ENCODE measurements at regions not wholly inside any gene's neighbourhood (a gene's known extent, or its start where the extent isn't known, plus 50 kb on each side); places are given as distances from the start of the nearest gene placed in this dataset.

DNA sequence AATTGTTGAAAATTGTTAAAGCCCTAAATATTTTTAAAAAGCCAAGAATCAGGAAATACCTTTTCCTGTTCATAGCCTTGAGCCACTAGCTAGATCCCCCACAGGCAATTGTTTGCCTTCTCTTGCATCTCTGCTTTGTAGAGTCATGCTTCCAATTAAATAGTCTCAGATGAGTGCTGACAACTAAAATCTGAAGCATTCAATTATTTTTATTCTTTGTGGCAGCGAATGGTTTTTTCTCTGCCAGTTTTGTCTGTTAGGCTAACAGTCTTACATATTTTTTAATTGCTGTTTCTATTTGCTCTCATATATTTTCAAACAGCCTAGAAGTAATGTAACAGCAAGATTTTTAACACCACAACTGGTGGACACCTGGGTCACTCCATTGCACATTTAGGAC is 277.1 kb upstream of the GBE1 start:
- no peak overlapping the region for H3K9ac ChIP-seq (ENCODE audit: low read length)
- H2AK5ac ChIP-seq (ENCODE audit: low read length), result no peak overlapping the region
- H4K8ac ChIP-seq (ENCODE audit: low read depth, low read length), result no peak overlapping the region
- H3K79me1 ChIP-seq (ENCODE audit: low read length), result no peaks in the 10 kb centered on the region
- no CpG with 5 or more reads among the region's 1 CpG for WGBS (ENCODE audit: extremely low coverage, insufficient coverage, low lambda C conversion rate)
- no peak overlapping the region for H3K18ac ChIP-seq (ENCODE audit: low read length)
- no peak overlapping the region for H3K4me3 ChIP-seq (ENCODE audit: low read length)
- DNase-seq, result peak; percentile 3
- H3K4me1 ChIP-seq (ENCODE audit: control insufficient read depth, low read depth, low read length), result no peaks in the 10 kb centered on the region
- no peak overlapping the region for H3K23ac ChIP-seq (ENCODE audit: low read length)
- no peak overlapping the region for H3K56ac ChIP-seq (ENCODE audit: low read length)
- H3K4me2 ChIP-seq (ENCODE audit: low read length), result no peak overlapping the region
- H3K27me3 ChIP-seq (ENCODE audit: insufficient read depth, low read length, poor library complexity), result no peaks in the 10 kb centered on the region
- H2BK15ac ChIP-seq (replicated peaks; ENCODE audit: low read depth), result no peak overlapping the region
- H4K5ac ChIP-seq (ENCODE audit: low read length), result no peak overlapping the region
- no peak overlapping the region for H3K4ac ChIP-seq (ENCODE audit: low read depth, low read length)
- H3K36me3 ChIP-seq (ENCODE audit: control insufficient read depth, insufficient read depth, low read length), result no peaks in the 10 kb centered on the region
- H2BK5ac ChIP-seq (ENCODE audit: low read length), result no peak overlapping the region
- no peak overlapping the region for H3K27ac ChIP-seq (ENCODE audit: low read depth, low read length)
- H2BK120ac ChIP-seq (ENCODE audit: low read depth, low read length), result no peak overlapping the region
- H3K79me2 ChIP-seq (ENCODE audit: control insufficient read depth, insufficient read depth, low read length), result no peaks in the 10 kb centered on the region

DNA sequence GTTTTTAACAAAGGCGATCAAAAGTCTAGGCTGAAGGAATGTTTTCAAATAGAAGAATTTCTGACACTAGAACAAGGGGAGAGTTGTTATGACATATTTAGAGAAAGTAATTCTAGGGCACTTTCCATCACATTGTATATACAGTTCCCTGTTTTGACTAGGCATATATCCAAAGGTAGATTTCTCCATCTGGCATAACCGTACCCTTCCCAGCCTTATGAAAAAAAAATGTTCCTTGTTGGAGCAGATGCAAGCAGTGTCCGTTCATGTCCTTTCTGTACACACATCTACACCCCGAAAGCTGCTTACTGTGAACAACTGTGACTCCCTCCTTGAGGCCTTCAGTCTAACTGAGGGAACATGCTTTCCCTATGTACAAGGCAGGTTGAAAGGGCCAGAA is 271.7 kb upstream of the GBE1 start:
- Histone ChIP-seq H3K79me1 (ENCODE audit: low read length) (no peaks in the 10 kb centered on the region), H2BK15ac (replicated peaks; ENCODE audit: low read depth) (no peak overlapping the region), H2BK5ac (ENCODE audit: low read length) (no peak overlapping the region), H3K36me3 (ENCODE audit: control insufficient read depth, insufficient read depth, low read length) (no peaks in the 10 kb centered on the region), H3K4me3 (ENCODE audit: low read length) (no peak overlapping the region), H3K4ac (ENCODE audit: low read depth, low read length) (no peak overlapping the region), H3K23ac (ENCODE audit: low read length) (no peak overlapping the region), H4K8ac (ENCODE audit: low read depth, low read length) (no peak overlapping the region), H3K56ac (ENCODE audit: low read length) (no peak overlapping the region), H4K5ac (ENCODE audit: low read length) (no peak overlapping the region), H3K4me1 (ENCODE audit: control insufficient read depth, low read depth, low read length) (no peaks in the 10 kb centered on the region), H3K27me3 (ENCODE audit: insufficient read depth, low read length, poor library complexity) (no peaks in the 10 kb centered on the region), H3K79me2 (ENCODE audit: control insufficient read depth, insufficient read depth, low read length) (no peaks in the 10 kb centered on the region), H3K27ac (ENCODE audit: low read depth, low read length) (no peak overlapping the region), H2AK5ac (ENCODE audit: low read length) (no peak overlapping the region), H2BK120ac (ENCODE audit: low read depth, low read length) (no peak overlapping the region), H3K4me2 (ENCODE audit: low read length) (no peak overlapping the region), H3K18ac (ENCODE audit: low read length) (no peak overlapping the region), H3K9ac (ENCODE audit: low read length) (no peak overlapping the region)
- WGBS (ENCODE audit: extremely low coverage, insufficient coverage, low lambda C conversion rate), result no CpG with 5 or more reads among the region's 4 CpGs
- DNase-seq, result no peak

DNA sequence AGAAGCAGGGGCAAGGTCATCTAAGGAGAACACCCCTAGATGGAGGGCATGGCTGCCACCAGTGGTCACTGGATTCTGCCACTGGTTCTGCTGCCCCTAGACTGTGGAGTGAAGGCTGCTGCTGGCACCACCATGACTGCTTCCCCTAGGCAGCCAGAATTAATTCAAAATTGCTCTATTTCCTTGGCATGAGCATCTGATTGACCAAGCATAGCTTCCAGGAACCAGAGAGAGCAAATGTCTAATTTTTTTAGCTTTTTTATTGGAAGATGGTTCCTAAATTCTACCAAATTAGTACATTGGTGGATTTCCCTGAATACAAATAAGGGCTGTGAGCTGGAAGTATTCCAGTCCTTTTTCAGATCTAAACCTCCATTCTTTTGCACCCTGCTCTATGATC is 270.2 kb upstream of the GBE1 start:
- H2BK5ac ChIP-seq (ENCODE audit: low read length), result no peak overlapping the region
- H3K4ac ChIP-seq (ENCODE audit: low read depth, low read length), result no peak overlapping the region
- H3K23ac ChIP-seq (ENCODE audit: low read length), result no peak overlapping the region
- no peak overlapping the region for H3K4me3 ChIP-seq (ENCODE audit: low read length)
- no peaks in the 10 kb centered on the region for H3K36me3 ChIP-seq (ENCODE audit: control insufficient read depth, insufficient read depth, low read length)
- no peaks in the 10 kb centered on the region for H3K4me1 ChIP-seq (ENCODE audit: control insufficient read depth, low read depth, low read length)
- no peak overlapping the region for H4K8ac ChIP-seq (ENCODE audit: low read depth, low read length)
- H2AK5ac ChIP-seq (ENCODE audit: low read length), result no peak overlapping the region
- H4K5ac ChIP-seq (ENCODE audit: low read length), result no peak overlapping the region
- DNase-seq, result no peak
- H3K18ac ChIP-seq (ENCODE audit: low read length), result no peak overlapping the region
- H3K79me2 ChIP-seq (ENCODE audit: control insufficient read depth, insufficient read depth, low read length), result no peaks in the 10 kb centered on the region
- H2BK120ac ChIP-seq (ENCODE audit: low read depth, low read length), result no peak overlapping the region
- H3K27ac ChIP-seq (ENCODE audit: low read depth, low read length), result no peak overlapping the region
- no peaks in the 10 kb centered on the region for H3K79me1 ChIP-seq (ENCODE audit: low read length)
- H3K56ac ChIP-seq (ENCODE audit: low read length), result no peak overlapping the region
- no peak overlapping the region for H3K4me2 ChIP-seq (ENCODE audit: low read length)
- H3K9ac ChIP-seq (ENCODE audit: low read length), result no peak overlapping the region
- no peaks in the 10 kb centered on the region for H3K27me3 ChIP-seq (ENCODE audit: insufficient read depth, low read length, poor library complexity)
- no peak overlapping the region for H2BK15ac ChIP-seq (replicated peaks; ENCODE audit: low read depth)

DNA sequence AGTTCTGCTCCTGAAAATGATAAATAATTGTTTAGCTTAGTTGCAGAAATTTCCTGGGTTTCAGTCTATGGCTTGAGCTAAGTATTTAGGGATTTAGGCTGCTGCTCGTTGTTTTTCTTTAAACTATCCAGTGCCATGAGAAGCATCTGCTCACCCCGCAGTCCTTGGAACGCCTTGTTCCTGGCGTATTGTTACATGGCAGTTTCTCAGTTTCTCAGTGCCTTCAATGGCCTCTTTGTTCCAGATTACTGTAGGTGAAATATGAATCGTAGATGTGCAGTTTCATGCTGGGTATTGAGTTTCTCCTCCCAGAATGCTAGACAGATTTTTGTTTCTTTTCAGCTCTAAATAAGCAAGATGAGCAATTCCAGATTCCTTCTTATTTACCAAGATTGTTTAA is 269.5 kb upstream of the GBE1 start:
- Histone ChIP-seq H3K27ac (ENCODE audit: low read depth, low read length) (no peak overlapping the region), H2BK5ac (ENCODE audit: low read length) (no peak overlapping the region), H3K79me2 (ENCODE audit: control insufficient read depth, insufficient read depth, low read length) (no peaks in the 10 kb centered on the region), H3K4ac (ENCODE audit: low read depth, low read length) (no peak overlapping the region), H2BK15ac (replicated peaks; ENCODE audit: low read depth) (no peak overlapping the region), H3K79me1 (ENCODE audit: low read length) (no peaks in the 10 kb centered on the region), H3K36me3 (ENCODE audit: control insufficient read depth, insufficient read depth, low read length) (no peaks in the 10 kb centered on the region), H3K27me3 (ENCODE audit: insufficient read depth, low read length, poor library complexity) (no peaks in the 10 kb centered on the region), H3K23ac (ENCODE audit: low read length) (no peak overlapping the region), H3K4me3 (ENCODE audit: low read length) (no peak overlapping the region), H3K18ac (ENCODE audit: low read length) (no peak overlapping the region), H3K4me1 (ENCODE audit: control insufficient read depth, low read depth, low read length) (no peaks in the 10 kb centered on the region), H4K5ac (ENCODE audit: low read length) (no peak overlapping the region), H3K4me2 (ENCODE audit: low read length) (no peak overlapping the region), H3K9ac (ENCODE audit: low read length) (no peak overlapping the region), H3K56ac (ENCODE audit: low read length) (no peak overlapping the region), H2BK120ac (ENCODE audit: low read depth, low read length) (no peak overlapping the region), H4K8ac (ENCODE audit: low read depth, low read length) (no peak overlapping the region), H2AK5ac (ENCODE audit: low read length) (no peak overlapping the region)
- no CpG with 5 or more reads among the region's 5 CpGs for WGBS (ENCODE audit: extremely low coverage, insufficient coverage, low lambda C conversion rate)
- DNase-seq, result no peak

GRCh38 chr3:82022836-82023235 is 261.4 kb upstream of the GBE1 start:
- Histone ChIP-seq H3K9ac (ENCODE audit: low read length) (no peak overlapping the region), H3K23ac (ENCODE audit: low read length) (no peak overlapping the region), H3K4me3 (ENCODE audit: low read length) (no peak overlapping the region), H4K5ac (ENCODE audit: low read length) (no peak overlapping the region), H3K18ac (ENCODE audit: low read length) (no peak overlapping the region), H2BK120ac (ENCODE audit: low read depth, low read length) (no peak overlapping the region), H2AK5ac (ENCODE audit: low read length) (no peak overlapping the region), H2BK15ac (replicated peaks; ENCODE audit: low read depth) (no peak overlapping the region), H3K4me1 (ENCODE audit: control insufficient read depth, low read depth, low read length) (no peaks in the 10 kb centered on the region), H3K27me3 (ENCODE audit: insufficient read depth, low read length, poor library complexity) (no peaks in the 10 kb centered on the region), H4K8ac (ENCODE audit: low read depth, low read length) (no peak overlapping the region), H3K4me2 (ENCODE audit: low read length) (no peak overlapping the region), H3K27ac (ENCODE audit: low read depth, low read length) (no peak overlapping the region), H3K79me2 (ENCODE audit: control insufficient read depth, insufficient read depth, low read length) (no peaks in the 10 kb centered on the region), H3K56ac (ENCODE audit: low read length) (no peak overlapping the region), H3K79me1 (ENCODE audit: low read length) (no peaks in the 10 kb centered on the region), H2BK5ac (ENCODE audit: low read length) (no peak overlapping the region), H3K4ac (ENCODE audit: low read depth, low read length) (no peak overlapping the region), H3K36me3 (ENCODE audit: control insufficient read depth, insufficient read depth, low read length) (no peaks in the 10 kb centered on the region)
- no CpG with 5 or more reads among the region's 3 CpGs for WGBS (ENCODE audit: extremely low coverage, insufficient coverage, low lambda C conversion rate)
- DNase-seq, result peak; percentile 20

- Histone ChIP-seq H2BK120ac (ENCODE audit: low read depth, low read length) (no peak overlapping the region), H3K27me3 (ENCODE audit: insufficient read depth, low read length, poor library complexity) (no peaks in the 10 kb centered on the region), H3K23ac (ENCODE audit: low read length) (no peak overlapping the region), H3K18ac (ENCODE audit: low read length) (no peak overlapping the region), H3K56ac (ENCODE audit: low read length) (no peak overlapping the region), H3K4me1 (ENCODE audit: control insufficient read depth, low read depth, low read length) (no peaks in the 10 kb centered on the region), H3K27ac (ENCODE audit: low read depth, low read length) (no peak overlapping the region), H2BK15ac (replicated peaks; ENCODE audit: low read depth) (no peak overlapping the region), H2BK5ac (ENCODE audit: low read length) (no peak overlapping the region), H3K9ac (ENCODE audit: low read length) (no peak overlapping the region), H4K8ac (ENCODE audit: low read depth, low read length) (no peak overlapping the region), H3K36me3 (ENCODE audit: control insufficient read depth, insufficient read depth, low read length) (no peaks in the 10 kb centered on the region), H4K5ac (ENCODE audit: low read length) (no peak overlapping the region), H3K4me3 (ENCODE audit: low read length) (no peak overlapping the region), H3K79me2 (ENCODE audit: control insufficient read depth, insufficient read depth, low read length) (no peaks in the 10 kb centered on the region), H3K4ac (ENCODE audit: low read depth, low read length) (no peak overlapping the region), H2AK5ac (ENCODE audit: low read length) (no peak overlapping the region), H3K4me2 (ENCODE audit: low read length) (no peak overlapping the region), H3K79me1 (ENCODE audit: low read length) (no peaks in the 10 kb centered on the region)
- no CpG with 5 or more reads among the region's 3 CpGs for WGBS (ENCODE audit: extremely low coverage, insufficient coverage, low lambda C conversion rate)
- no peak for DNase-seq
These were observed 258.8 kb upstream of the GBE1 start for GRCh38 chr3:82020282-82020681.
